HL-60 (cell line): ENCODE measurements at regions not wholly inside any gene's neighbourhood (a gene's known extent, or its start where the extent isn't known, plus 50 kb on each side); places are given as distances from the start of the nearest gene placed in this dataset.

Experiments used
- DNase-seq, 2 experiments: peaks; one replicate each; pipeline ENCODE4 v3.0.0-alpha.2; 2010 to 2020; ENCODE audit warnings: low read depth in 1 of 2, low spot score in 1 of 2
- H3K27ac ChIP-seq: fragments of 250-450 bp; sonication (Bioruptor Pico); replicated peaks from 2 replicates; pipeline ENCODE4 v1.5.1; 2020; ENCODE audit warnings: mild to moderate bottlenecking, moderate library complexity
- H3K27me3 ChIP-seq: fragments of 250-450 bp; sonication (Bioruptor Pico); 2 replicates; pipeline ENCODE4 v1.5.1; 2021; ENCODE audit warnings: mild to moderate bottlenecking, moderate library complexity; ENCODE audit not compliant: insufficient read depth, poor library complexity, severe bottlenecking
- H3K4me3 ChIP-seq: replicated peaks from 2 replicates; pipeline ENCODE4 v1.5.1; 2011; ENCODE audit warnings: mild to moderate bottlenecking, control low read depth, low read length; ENCODE audit not compliant: insufficient read depth
- GABPA ChIP-seq: IDR thresholded peaks from 2 replicates; pipeline ENCODE4 v1.6.1; 2012; ENCODE audit warnings: low read depth
- POLR2AphosphoS5 ChIP-seq: IDR thresholded peaks from 2 replicates; pipeline ENCODE4 v1.6.1; 2012; ENCODE audit warnings: low read depth
- SPI1 ChIP-seq: IDR thresholded peaks from 2 replicates; pipeline ENCODE4 v1.6.1; 2012; ENCODE audit warnings: low read depth, mild to moderate bottlenecking, borderline replicate concordance
- TF ChIP-seq, protein P1 (sequence below): IDR thresholded peaks from one replicate; pipeline ENCODE4 v1.5.1; 2011; ENCODE audit warnings: low read length, control low read depth, inconsistent platforms; ENCODE audit not compliant: insufficient read depth
- TF ChIP-seq, protein P2 (sequence below): IDR thresholded peaks from 2 replicates; pipeline ENCODE4 v1.6.1; 2012; ENCODE audit warnings: low read depth; ENCODE audit not compliant: insufficient replicate concordance

DNA sequence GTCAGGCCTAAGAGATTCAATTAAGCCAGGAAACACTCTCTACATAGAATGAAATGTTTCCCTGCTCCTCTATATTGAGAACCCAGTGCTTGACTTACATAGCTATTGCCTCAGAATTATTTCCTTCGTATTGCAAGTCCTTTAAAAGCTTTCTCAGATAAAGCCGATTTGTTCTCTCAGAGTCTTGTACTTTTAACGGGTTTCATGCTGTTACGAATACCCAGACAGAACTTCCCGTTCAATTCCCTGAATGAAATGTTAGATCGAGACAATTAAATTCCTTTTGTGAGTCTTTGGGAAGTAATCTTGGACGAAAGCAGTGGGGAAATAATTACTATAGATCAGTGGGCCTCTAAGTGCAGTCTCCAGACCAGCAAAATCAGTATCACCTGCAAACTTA lies 102.8 kb upstream of the CHL1 start:
- DNase-seq, result no peak
- TF ChIP-seq SPI1, result no peak
- TF ChIP-seq, protein P1, sequence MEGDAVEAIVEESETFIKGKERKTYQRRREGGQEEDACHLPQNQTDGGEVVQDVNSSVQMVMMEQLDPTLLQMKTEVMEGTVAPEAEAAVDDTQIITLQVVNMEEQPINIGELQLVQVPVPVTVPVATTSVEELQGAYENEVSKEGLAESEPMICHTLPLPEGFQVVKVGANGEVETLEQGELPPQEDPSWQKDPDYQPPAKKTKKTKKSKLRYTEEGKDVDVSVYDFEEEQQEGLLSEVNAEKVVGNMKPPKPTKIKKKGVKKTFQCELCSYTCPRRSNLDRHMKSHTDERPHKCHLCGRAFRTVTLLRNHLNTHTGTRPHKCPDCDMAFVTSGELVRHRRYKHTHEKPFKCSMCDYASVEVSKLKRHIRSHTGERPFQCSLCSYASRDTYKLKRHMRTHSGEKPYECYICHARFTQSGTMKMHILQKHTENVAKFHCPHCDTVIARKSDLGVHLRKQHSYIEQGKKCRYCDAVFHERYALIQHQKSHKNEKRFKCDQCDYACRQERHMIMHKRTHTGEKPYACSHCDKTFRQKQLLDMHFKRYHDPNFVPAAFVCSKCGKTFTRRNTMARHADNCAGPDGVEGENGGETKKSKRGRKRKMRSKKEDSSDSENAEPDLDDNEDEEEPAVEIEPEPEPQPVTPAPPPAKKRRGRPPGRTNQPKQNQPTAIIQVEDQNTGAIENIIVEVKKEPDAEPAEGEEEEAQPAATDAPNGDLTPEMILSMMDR, result no peak
- TF ChIP-seq, protein P2, sequence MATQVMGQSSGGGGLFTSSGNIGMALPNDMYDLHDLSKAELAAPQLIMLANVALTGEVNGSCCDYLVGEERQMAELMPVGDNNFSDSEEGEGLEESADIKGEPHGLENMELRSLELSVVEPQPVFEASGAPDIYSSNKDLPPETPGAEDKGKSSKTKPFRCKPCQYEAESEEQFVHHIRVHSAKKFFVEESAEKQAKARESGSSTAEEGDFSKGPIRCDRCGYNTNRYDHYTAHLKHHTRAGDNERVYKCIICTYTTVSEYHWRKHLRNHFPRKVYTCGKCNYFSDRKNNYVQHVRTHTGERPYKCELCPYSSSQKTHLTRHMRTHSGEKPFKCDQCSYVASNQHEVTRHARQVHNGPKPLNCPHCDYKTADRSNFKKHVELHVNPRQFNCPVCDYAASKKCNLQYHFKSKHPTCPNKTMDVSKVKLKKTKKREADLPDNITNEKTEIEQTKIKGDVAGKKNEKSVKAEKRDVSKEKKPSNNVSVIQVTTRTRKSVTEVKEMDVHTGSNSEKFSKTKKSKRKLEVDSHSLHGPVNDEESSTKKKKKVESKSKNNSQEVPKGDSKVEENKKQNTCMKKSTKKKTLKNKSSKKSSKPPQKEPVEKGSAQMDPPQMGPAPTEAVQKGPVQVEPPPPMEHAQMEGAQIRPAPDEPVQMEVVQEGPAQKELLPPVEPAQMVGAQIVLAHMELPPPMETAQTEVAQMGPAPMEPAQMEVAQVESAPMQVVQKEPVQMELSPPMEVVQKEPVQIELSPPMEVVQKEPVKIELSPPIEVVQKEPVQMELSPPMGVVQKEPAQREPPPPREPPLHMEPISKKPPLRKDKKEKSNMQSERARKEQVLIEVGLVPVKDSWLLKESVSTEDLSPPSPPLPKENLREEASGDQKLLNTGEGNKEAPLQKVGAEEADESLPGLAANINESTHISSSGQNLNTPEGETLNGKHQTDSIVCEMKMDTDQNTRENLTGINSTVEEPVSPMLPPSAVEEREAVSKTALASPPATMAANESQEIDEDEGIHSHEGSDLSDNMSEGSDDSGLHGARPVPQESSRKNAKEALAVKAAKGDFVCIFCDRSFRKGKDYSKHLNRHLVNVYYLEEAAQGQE, result no peak
- TF ChIP-seq GABPA, result no peak
- no peak for TF ChIP-seq POLR2AphosphoS5
- no peak overlapping the region for H3K27ac ChIP-seq
- H3K27me3 ChIP-seq, result no peaks in the 10 kb centered on the region
- H3K4me3 ChIP-seq, result no peak overlapping the region

DNA sequence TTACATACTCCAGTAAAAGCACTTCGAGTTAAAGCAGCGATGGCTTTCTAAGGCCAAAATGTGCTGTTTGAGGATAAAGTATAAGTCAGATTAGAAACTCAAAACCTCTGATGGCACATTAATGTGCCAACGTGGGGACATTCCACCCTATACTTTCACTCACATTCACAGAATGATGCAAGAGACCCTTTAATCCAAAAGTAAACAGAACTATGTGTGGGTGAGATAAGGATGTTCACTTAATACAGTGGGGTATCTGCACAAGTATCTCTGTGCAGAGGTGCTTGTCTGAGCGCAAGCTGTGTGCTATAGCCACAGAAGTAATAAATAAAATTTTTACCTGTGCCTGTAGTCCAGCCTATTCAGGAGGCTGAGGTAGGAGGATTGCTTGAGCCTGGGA lies 100.3 kb upstream of the CHL1 start:
- TF ChIP-seq, protein P1, result no peak
- TF ChIP-seq, protein P2, result no peak
- no peak for TF ChIP-seq POLR2AphosphoS5
- no peak for TF ChIP-seq SPI1
- no peak for TF ChIP-seq GABPA
- DNase-seq, result no peak
- no peak overlapping the region for H3K27ac ChIP-seq
- no peak overlapping the region for H3K4me3 ChIP-seq
- no peaks in the 10 kb centered on the region for H3K27me3 ChIP-seq

DNA sequence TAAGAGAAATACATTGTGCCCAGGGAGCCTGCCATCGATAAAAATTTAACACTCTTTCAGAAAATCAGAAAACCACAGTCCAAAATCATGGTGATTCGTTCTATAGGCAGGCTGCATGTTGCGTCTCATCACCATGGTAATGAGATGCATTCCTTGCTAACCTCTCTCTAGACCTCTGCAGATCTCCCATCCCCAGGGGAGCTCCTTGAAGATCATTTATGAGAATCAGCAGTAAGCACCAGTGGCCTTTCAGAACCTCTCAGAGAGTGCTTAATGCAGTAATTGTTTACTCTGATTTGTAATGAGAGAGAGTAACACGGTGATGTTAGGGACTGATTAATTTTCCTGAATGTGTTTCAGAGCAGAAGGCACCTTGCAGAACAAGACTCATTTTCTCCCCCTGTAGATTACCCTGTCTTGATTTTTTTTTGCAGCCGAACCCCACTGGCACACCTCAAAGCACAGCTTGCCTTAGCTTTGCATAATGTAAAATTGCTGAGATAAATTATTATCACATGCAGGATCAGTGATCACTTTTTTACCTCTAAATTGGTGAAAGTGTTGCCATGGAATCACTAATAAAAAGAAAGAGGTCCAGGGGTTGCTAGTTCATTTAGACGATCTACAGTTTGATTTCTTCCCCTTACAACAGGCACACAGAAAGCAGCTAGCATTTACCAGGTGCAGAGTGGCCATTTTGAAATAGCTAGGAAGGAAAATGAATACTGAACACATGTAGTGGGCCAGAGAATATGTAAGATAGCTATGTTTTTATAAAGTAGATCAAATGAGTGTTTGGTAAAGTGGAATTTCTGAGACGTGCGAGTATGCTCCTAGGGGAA lies 98.9 kb upstream of the CHL1 start:
- TF ChIP-seq POLR2AphosphoS5 (no peak), GABPA (no peak), SPI1 (no peak)
- TF ChIP-seq, protein P1, result no peak
- TF ChIP-seq, protein P2, result no peak
- H3K27me3 ChIP-seq, result no peaks in the 10 kb centered on the region
- H3K27ac ChIP-seq, result no peak overlapping the region
- H3K4me3 ChIP-seq, result no peak overlapping the region
- DNase-seq, result no peak
